ENCODE measurements at regions not wholly inside any gene's neighbourhood (a gene's known extent, or its start where the extent isn't known, plus 50 kb on each side); places are given as distances from the start of the nearest gene placed in this dataset.

GRCh38 chr11:47916361-47916841 is 64.0 kb upstream of the PTPRJ start:
- no peak for DNase-seq (ENCODE audit: low read depth)
- TF ChIP-seq CTCF (conservative IDR thresholded peaks at IDR 0.05; ENCODE audit: low read depth, low read length): no peak
- H3K4me3 ChIP-seq (ENCODE audit: low read depth, low read length): no peak overlapping the region

GRCh38 chr11:47915783-47916182 is 64.6 kb upstream of the PTPRJ start:
- no peak overlapping the region for H3K4me3 ChIP-seq (ENCODE audit: low read depth, low read length)
- TF ChIP-seq CTCF (conservative IDR thresholded peaks at IDR 0.05; ENCODE audit: low read depth, low read length): no peak
- DNase-seq (ENCODE audit: low read depth): no peak

GRCh38 chr11:47915374-47915773 is 65.0 kb upstream of the PTPRJ start:
- DNase-seq (ENCODE audit: low read depth): no peak
- no peak overlapping the region for H3K4me3 ChIP-seq (ENCODE audit: low read depth, low read length)
- TF ChIP-seq CTCF (conservative IDR thresholded peaks at IDR 0.05; ENCODE audit: low read depth, low read length): no peak

DNA sequence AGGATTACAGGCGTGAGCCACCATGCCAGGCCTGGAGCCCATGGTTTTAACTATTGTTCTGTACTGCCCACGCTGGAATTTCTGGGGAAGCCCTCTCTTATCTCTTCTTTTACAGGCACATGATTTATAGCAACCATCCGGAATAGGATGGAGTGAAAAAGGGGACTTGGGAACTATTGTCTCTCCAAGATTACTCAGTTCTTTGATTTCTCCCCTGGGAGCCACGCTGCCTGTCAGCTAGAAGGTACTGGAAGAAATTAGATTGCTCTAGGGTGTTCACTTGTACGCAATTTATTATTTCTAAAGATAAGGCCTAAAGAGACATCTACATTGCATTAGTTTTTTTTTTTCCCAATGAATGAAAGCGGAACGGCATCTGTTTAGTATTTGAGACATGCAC is 65.6 kb upstream of the PTPRJ start:
- no peak for DNase-seq (ENCODE audit: low read depth)
- TF ChIP-seq CTCF (conservative IDR thresholded peaks at IDR 0.05; ENCODE audit: low read depth, low read length): no peak
- H3K4me3 ChIP-seq (ENCODE audit: low read depth, low read length): no peak overlapping the region

GRCh38 chr11:47913529-47914244 is 65.5 kb upstream of the NUP160 start:
- no peak for TF ChIP-seq CTCF (conservative IDR thresholded peaks at IDR 0.05; ENCODE audit: low read depth, low read length)
- H3K4me3 ChIP-seq (ENCODE audit: low read depth, low read length): no peak overlapping the region
- no peak for DNase-seq (ENCODE audit: low read depth)

DNA sequence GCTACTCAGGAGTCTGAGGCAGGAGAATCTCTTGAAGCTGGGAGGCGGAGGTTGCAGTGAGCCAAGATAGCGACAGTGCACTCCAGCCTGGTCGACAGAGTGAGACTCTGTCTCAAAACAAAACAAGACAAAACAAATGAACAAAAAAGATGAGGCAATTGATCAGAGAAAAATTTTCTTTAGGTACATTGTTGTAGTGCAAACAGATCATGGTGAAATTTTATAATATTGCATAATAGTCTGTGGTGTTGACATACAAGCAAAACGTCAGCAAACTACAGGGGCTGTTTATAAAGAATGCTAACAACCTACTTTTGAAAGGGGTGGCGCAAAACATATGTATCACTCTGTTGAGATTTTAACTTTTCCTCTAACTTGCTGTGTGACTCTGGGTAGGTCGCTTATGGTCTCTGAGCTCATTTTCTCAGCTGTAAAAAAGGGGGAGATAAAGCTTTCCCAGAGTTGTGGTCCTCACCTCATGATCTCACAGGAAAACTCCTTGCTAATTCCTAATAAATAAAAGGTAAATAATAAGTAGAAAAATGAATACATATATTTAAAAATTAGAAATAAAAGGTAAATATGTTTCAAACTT is 64.8 kb upstream of the NUP160 start:
- DNase-seq (ENCODE audit: low read depth): no peak
- TF ChIP-seq CTCF (conservative IDR thresholded peaks at IDR 0.05; ENCODE audit: low read depth, low read length): no peak
- H3K4me3 ChIP-seq (ENCODE audit: low read depth, low read length): no peak overlapping the region

GRCh38 chr11:47911149-47911548 is 63.0 kb upstream of the NUP160 start:
- no peak for TF ChIP-seq CTCF (conservative IDR thresholded peaks at IDR 0.05; ENCODE audit: low read depth, low read length)
- DNase-seq (ENCODE audit: low read depth): no peak
- H3K4me3 ChIP-seq (ENCODE audit: low read depth, low read length): no peak overlapping the region
